ENCODE measurements at regions not wholly inside any gene's neighbourhood (a gene's known extent, or its start where the extent isn't known, plus 50 kb on each side); places are given as distances from the start of the nearest gene placed in this dataset.
"Not testable (repeated sequence)": the region's sequence is repeated elsewhere in the genome, so short reads cannot be mapped to it uniquely, and the experiment has no call there.

- not testable (repeated sequence) for TF ChIP-seq CTCF (conservative IDR thresholded peaks at IDR 0.05 in 1 of 2, IDR thresholded peaks at IDR 0.05 in 1 of 2; ENCODE audit: low read depth in 1 of 2, low read length in 2 of 2); EZH2 (IDR thresholded peaks at IDR 0.05; ENCODE audit: low read length, missing control alignments)
These were observed 1239.5 kb downstream of the OLFM4 start for GRCh38 chr13:54268013-54268695.
